ENCODE measurements at regions not wholly inside any gene's neighbourhood (a gene's known extent, or its start where the extent isn't known, plus 50 kb on each side); places are given as distances from the start of the nearest gene placed in this dataset. TPM values are rescaled to one million over a fixed set of nuclear protein-coding genes. Genes with fewer than 3 reads are reported as not detected.

DNA sequence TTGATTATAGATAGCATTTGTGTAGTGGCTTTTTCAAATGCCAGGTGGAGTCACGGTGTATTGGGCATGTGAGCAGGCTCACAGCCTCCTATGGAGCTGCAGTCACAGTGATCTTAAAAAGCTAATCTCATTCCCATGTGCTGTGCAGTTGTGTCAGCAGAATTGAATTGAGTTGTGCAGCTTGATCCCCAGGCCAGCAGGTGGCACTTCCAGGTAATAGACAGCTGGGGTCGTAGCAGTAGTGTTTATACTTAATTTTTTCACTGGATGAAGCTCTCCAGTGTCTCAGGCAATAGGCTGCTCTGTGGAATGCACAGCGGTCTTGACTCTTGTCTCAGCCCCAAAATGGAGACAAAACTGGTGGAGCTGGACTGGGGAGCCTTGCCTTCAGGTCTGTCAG, 1028.1 kb downstream of the SH3BGRL start:
- TF ChIP-seq, protein P1, sequence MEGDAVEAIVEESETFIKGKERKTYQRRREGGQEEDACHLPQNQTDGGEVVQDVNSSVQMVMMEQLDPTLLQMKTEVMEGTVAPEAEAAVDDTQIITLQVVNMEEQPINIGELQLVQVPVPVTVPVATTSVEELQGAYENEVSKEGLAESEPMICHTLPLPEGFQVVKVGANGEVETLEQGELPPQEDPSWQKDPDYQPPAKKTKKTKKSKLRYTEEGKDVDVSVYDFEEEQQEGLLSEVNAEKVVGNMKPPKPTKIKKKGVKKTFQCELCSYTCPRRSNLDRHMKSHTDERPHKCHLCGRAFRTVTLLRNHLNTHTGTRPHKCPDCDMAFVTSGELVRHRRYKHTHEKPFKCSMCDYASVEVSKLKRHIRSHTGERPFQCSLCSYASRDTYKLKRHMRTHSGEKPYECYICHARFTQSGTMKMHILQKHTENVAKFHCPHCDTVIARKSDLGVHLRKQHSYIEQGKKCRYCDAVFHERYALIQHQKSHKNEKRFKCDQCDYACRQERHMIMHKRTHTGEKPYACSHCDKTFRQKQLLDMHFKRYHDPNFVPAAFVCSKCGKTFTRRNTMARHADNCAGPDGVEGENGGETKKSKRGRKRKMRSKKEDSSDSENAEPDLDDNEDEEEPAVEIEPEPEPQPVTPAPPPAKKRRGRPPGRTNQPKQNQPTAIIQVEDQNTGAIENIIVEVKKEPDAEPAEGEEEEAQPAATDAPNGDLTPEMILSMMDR (IDR thresholded peaks at IDR 0.05): no peak
- ATAC-seq (ENCODE audit: low FRiP score) (no peak), DNase-seq (ENCODE audit: low spot score) (no peak)

DNA sequence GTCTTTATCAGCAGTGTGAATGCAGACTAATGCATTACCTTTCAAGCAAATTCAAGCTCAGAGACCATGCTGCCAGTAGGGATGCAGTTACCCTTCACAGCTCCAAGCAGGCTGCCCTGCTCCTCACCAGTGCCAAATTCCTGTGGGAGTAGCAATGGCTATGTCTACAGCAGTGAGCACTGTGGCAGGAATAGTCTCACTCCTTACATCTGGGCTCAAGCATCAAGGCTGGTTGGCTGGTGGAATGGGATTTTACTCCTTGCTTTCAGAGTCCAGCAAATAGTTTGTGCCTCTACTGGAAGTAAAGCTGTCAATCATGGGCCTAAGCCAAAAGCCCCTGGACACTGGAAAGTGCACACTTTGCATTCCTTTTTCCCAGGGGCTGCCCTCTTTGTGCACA, 1030.8 kb downstream of the SH3BGRL start:
- ATAC-seq (ENCODE audit: low FRiP score): no peak
- no peak for DNase-seq (ENCODE audit: low spot score)
- TF ChIP-seq, protein P1 (IDR thresholded peaks at IDR 0.05): no peak

DNA sequence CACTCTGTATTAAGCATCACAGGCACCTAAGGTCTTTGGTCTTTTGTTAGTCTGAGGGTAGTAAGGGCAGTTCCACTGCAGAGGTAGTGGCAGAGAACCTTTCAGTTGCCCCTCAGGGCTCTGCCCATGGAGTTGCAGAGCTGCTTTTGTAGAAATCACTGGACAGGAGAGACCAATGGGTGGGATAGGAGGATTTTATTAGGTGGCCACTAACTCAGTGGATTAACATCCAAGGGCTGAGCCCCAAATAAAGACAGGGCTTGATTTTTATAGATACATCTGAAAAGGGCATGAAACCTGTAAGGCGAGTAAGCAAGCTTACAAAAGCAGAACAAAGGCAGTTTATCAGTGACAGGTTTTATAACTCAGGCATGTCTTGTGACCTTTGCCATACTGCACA, 1035.4 kb downstream of the SH3BGRL start:
- no peak for DNase-seq (ENCODE audit: low spot score)
- ATAC-seq (ENCODE audit: low FRiP score): no peak
- TF ChIP-seq, protein P1 (IDR thresholded peaks at IDR 0.05): no peak

Small RNAs in the stretch of these regions (small RNA-seq; reads per million reads assigned to genes)
- not detected for gene RNU6-974P

Data from omental fat pad (tissue), 3 donors.